Hepatocyte (in vitro differentiated cells): ENCODE measurements at regions not wholly inside any gene's neighbourhood (a gene's known extent, or its start where the extent isn't known, plus 50 kb on each side); places are given as distances from the start of the nearest gene placed in this dataset.

Experiments used
- EZH2phosphoT487 ChIP-seq: fragments of 200-600 bp; sonication (generic); IDR thresholded peaks from one replicate; pipeline ENCODE4 v1.6.1; 2018; ENCODE audit warnings: antibody characterized with exemption, mild to moderate bottlenecking, low read depth, moderate library complexity; ENCODE audit not compliant: unreplicated experiment, severe bottlenecking
- TF ChIP-seq, protein P1 (sequence below): fragments of 200-600 bp; sonication (generic); IDR thresholded peaks from 2 replicates; pipeline ENCODE4 v1.5.1; 2016; ENCODE audit warnings: antibody characterized with exemption, mild to moderate bottlenecking; ENCODE audit not compliant: poor library complexity

GRCh38 chr2:146615778-146616177 lies 1229.1 kb upstream of the ACVR2A start:
- TF ChIP-seq, protein P1, sequence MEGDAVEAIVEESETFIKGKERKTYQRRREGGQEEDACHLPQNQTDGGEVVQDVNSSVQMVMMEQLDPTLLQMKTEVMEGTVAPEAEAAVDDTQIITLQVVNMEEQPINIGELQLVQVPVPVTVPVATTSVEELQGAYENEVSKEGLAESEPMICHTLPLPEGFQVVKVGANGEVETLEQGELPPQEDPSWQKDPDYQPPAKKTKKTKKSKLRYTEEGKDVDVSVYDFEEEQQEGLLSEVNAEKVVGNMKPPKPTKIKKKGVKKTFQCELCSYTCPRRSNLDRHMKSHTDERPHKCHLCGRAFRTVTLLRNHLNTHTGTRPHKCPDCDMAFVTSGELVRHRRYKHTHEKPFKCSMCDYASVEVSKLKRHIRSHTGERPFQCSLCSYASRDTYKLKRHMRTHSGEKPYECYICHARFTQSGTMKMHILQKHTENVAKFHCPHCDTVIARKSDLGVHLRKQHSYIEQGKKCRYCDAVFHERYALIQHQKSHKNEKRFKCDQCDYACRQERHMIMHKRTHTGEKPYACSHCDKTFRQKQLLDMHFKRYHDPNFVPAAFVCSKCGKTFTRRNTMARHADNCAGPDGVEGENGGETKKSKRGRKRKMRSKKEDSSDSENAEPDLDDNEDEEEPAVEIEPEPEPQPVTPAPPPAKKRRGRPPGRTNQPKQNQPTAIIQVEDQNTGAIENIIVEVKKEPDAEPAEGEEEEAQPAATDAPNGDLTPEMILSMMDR, result no peak
- no peak for TF ChIP-seq EZH2phosphoT487
